Gastrocnemius medialis (tissue), 4 donors: ENCODE measurements at regions not wholly inside any gene's neighbourhood (a gene's known extent, or its start where the extent isn't known, plus 50 kb on each side); places are given as distances from the start of the nearest gene placed in this dataset.

Experiments used
- POLR2A ChIP-seq, 2 donors: fragments of 450-650 bp; IDR thresholded peaks; one replicate each; pipeline ENCODE4 v1.6.1; 2017; ENCODE audit warnings: antibody characterized with exemption in 2 of 2, mild to moderate bottlenecking in 2 of 2, moderate library complexity in 2 of 2
- TF ChIP-seq, protein P1 (sequence below), 5 experiments: fragments of 450-650 bp in 3 of 5; fragments of 200-600 bp in 2 of 5; sonication (generic) in 2 of 5; IDR thresholded peaks in 4 of 5; conservative IDR thresholded peaks in 1 of 5; 1 replicate in 4 of 5; 2 replicates in 1 of 5; pipeline ENCODE4 v1.5.1; 2016 to 2019; ENCODE audit warnings: antibody characterized with exemption in 5 of 5, mild to moderate bottlenecking in 3 of 5, moderate library complexity in 3 of 5

DNA sequence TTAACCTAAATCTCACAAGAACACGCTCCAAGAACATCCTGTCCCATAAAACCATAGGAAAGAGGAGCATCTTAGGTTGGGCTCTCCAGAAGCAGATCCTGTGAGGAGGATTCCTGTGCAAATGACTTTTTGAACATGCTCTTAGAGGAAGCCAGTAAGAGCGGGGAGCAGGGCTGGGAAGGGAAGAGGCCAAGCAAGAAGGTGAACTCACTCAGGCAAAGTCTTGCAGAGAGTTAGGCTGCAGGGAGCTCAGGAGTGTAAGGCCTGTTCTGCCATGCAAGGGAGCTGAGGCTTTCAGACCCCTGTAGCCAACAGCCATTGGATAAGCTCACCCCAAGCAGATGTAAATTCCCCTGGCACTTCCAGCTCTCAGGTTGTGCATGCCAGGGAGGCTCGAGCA, 63.6 kb upstream of the LY86 start:
- TF ChIP-seq, protein P1, sequence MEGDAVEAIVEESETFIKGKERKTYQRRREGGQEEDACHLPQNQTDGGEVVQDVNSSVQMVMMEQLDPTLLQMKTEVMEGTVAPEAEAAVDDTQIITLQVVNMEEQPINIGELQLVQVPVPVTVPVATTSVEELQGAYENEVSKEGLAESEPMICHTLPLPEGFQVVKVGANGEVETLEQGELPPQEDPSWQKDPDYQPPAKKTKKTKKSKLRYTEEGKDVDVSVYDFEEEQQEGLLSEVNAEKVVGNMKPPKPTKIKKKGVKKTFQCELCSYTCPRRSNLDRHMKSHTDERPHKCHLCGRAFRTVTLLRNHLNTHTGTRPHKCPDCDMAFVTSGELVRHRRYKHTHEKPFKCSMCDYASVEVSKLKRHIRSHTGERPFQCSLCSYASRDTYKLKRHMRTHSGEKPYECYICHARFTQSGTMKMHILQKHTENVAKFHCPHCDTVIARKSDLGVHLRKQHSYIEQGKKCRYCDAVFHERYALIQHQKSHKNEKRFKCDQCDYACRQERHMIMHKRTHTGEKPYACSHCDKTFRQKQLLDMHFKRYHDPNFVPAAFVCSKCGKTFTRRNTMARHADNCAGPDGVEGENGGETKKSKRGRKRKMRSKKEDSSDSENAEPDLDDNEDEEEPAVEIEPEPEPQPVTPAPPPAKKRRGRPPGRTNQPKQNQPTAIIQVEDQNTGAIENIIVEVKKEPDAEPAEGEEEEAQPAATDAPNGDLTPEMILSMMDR (IDR thresholded peaks at IDR 0.05 in 4 of 5, conservative IDR thresholded peaks at IDR 0.05 in 1 of 5), result no peak
- no peak for TF ChIP-seq POLR2A (IDR thresholded peaks at IDR 0.05)
